ENCODE measurements at regions not wholly inside any gene's neighbourhood (a gene's known extent, or its start where the extent isn't known, plus 50 kb on each side); places are given as distances from the start of the nearest gene placed in this dataset.
A peak's percentile ranks its signal among the peaks of the same experiment; 100 is the strongest.
"Not testable (repeated sequence)": the region's sequence is repeated elsewhere in the genome, so short reads cannot be mapped to it uniquely, and the experiment has no call there.

GRCh38 chr2:65901756-65902155 lies 469.4 kb upstream of the SPRED2 start:
- in situ Hi-C loops (cut with HindIII; ENCODE audit: low sequenced_read_pairs), result no loop called here
- peak; percentile 3 for DNase-seq (ENCODE audit: low spot score)

DNA sequence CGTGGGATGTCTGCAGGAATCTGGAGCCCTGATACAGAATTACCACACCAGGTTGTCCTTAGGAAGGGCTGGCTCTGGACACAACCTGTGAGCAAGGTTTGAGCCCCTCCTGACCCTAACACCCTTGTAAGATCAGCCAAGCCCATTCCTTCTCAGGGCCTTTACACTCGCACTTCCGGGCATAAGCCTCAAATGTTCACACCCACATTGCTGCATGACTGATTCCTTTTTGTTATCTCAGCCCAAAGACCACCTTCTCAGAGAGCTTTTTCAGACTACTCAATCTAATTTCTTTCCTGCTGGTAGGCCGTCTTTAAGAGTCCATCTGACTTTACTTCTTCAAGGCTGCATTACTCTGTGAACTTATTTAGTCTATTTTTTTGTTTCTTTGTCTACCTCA lies 464.0 kb upstream of the SPRED2 start:
- in situ Hi-C loops (cut with HindIII; ENCODE audit: low sequenced_read_pairs), result no loop called here
- no peak for DNase-seq (ENCODE audit: low spot score)

GRCh38 chr2:65890131-65890530 lies 457.7 kb upstream of the SPRED2 start:
- DNase-seq (ENCODE audit: low spot score); in situ Hi-C loops (cut with HindIII; ENCODE audit: low sequenced_read_pairs): not testable (repeated sequence)

GRCh38 chr2:65885266-65885665 lies 452.9 kb upstream of the SPRED2 start:
- in situ Hi-C loops (cut with HindIII; ENCODE audit: low sequenced_read_pairs), result no loop called here
- DNase-seq (ENCODE audit: low spot score), result no peak

GRCh38 chr2:65881592-65881991 lies 449.2 kb upstream of the SPRED2 start:
- in situ Hi-C loops (cut with HindIII; ENCODE audit: low sequenced_read_pairs), result no loop called here
- no peak for DNase-seq (ENCODE audit: low spot score)

DNA sequence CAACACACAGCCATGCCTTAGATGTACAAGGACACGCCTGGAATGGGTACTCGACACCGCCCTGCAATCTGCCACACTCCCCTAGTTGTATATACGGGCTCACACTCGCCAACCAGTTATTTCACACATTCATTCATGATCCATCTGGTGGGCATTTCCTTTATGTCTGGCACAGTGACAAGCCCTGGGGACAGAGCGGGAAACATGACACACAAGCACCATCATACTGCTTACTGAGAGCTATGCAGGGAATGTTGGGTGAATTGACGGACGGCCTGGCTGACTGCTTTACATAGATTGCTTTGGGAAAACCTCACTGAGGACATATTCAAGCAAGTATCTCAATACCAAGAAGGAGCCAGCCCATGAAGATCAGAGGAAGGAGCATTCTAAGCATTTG lies 448.0 kb upstream of the SPRED2 start:
- in situ Hi-C loops (cut with HindIII; ENCODE audit: low sequenced_read_pairs), result no loop called here
- DNase-seq (ENCODE audit: low spot score), result no peak

DNA sequence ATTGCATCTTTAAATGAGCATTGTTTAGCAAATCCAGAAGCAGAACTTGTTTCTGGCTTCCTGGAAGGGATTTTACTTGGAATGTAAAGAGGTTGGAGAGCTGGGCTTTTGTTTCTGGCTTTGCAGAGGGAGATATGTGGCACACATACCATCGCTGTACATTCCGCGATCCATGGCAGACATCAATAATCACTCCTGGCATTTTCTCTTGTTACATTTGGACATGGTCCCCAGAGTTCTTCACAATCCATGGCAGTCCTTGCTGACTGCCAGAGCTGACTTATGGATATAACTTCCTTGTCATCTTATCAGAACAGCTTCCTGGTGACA lies 445.6 kb upstream of the SPRED2 start:
- in situ Hi-C loops (cut with HindIII; ENCODE audit: low sequenced_read_pairs), result no loop called here

GRCh38 chr2:65877331-65878010 lies 445.1 kb upstream of the SPRED2 start:
- no peak for DNase-seq (ENCODE audit: low spot score)
- in situ Hi-C loops (cut with HindIII; ENCODE audit: low sequenced_read_pairs), result no loop called here

More for the DNA sequence above, 445.6 kb upstream of the SPRED2 start:
- DNase-seq (ENCODE audit: low spot score), result no peak

- in situ Hi-C loops (cut with HindIII; ENCODE audit: low sequenced_read_pairs), result no loop called here
- no peak for DNase-seq (ENCODE audit: low spot score)
Observed at GRCh38 chr2:65876114-65876513, 443.7 kb upstream of the SPRED2 start.

DNA sequence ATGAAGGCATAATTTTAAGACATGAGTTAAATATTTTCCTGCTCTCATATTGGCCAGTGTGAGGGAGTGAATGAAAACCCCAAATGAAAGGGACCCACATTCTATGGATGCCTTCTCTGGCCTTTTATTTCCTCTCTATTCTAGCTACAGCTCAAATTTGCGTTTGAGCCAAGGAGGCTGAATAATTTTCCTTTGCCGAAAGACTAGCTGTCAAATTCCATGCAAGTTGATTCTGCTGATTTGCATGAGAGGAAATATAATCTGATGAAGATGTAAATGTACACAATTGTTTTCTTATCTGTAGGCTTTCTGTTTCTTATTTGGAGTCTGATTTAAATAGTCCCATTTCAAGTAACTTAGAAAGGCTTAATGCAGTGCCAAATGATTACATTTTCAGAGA lies 438.4 kb upstream of the SPRED2 start:
- no peak for DNase-seq (ENCODE audit: low spot score)
- in situ Hi-C loops (cut with HindIII; ENCODE audit: low sequenced_read_pairs), result no loop called here

DNA sequence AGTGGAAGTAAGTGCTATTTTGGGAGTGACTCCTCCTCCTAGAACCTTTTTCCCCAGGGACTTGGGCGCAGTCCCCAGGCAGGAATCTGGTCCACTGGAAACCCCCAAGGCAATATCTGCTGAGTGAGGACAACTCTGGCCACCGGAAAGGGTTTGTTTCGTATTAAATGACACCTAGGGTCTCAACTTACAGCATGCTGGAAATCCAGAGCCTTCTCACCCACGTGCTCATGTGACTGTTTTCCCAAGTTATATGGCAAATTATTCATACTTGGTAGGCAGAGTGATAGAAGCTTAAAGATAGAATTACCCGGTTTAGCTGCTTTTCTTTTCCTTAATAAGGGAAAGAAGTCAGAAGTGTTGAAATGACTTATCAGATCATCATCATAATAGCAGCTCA lies 436.9 kb upstream of the SPRED2 start:
- in situ Hi-C loops (cut with HindIII; ENCODE audit: low sequenced_read_pairs), result no loop called here
- no peak for DNase-seq (ENCODE audit: low spot score)

DNA sequence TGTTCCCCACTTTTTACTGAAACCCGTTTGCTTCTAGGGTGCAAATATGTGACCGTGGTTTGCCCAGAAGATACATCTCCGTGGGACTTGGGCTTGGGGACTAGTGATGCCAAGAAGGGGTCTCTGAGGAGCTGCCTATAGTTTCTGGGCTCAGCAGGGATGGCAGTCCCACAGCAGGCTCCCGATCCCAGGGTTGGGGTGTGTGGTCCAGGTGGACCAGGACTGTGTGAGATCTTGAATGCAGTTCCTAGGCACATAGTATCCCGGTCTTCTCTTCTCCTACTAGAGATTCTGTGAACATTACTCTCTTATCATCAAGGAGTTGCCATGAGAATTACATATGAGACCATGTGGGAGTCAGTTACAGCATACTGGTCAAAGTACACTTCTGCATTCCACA lies 435.8 kb upstream of the SPRED2 start:
- in situ Hi-C loops (cut with HindIII; ENCODE audit: low sequenced_read_pairs), result no loop called here
- no peak for DNase-seq (ENCODE audit: low spot score)

DNA sequence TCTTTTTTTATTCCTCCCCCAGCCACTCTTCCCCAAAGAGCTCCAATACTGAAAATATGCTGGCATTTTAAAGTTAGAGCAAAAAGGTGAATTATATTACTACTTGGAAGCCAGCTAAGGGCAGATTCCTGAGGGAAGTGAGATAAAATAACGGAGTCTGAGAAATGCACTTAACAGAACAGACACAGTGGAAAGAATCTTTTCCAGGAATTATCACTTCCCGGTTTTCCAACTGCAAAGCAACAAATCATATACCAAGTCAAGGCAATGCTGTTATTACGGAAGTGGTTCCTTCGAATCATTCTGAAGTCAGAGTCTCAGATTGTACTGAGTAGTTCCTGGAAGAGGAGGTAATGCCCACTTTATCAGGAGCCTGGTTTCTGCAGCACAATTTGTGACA lies 435.0 kb upstream of the SPRED2 start:
- in situ Hi-C loops (cut with HindIII; ENCODE audit: low sequenced_read_pairs), result no loop called here
- no peak for DNase-seq (ENCODE audit: low spot score)

DNA sequence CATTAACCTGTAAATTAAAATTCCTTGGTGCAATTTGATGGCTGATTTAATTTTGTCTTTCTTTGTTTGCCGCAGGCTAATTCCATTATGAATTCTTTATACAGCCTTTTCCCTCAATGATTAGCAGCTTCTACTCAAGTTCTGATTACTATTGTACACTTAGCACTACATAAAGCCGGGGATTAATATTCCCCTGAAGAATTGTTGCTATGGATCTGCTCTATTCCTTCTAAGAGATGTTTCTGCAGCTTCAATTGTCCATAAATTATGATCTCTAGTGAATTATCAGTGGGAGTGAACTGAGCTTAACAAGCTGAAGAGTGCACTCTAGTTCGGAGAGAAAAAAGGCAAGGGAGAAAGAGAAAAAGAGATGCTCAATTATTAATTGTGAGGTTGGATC lies 433.7 kb upstream of the SPRED2 start:
- no peak for DNase-seq (ENCODE audit: low spot score)
- in situ Hi-C loops (cut with HindIII; ENCODE audit: low sequenced_read_pairs), result no loop called here

GRCh38 chr2:65864619-65865018 lies 432.2 kb upstream of the SPRED2 start:
- no peak for DNase-seq (ENCODE audit: low spot score)
- in situ Hi-C loops (cut with HindIII; ENCODE audit: low sequenced_read_pairs), result no loop called here

DNA sequence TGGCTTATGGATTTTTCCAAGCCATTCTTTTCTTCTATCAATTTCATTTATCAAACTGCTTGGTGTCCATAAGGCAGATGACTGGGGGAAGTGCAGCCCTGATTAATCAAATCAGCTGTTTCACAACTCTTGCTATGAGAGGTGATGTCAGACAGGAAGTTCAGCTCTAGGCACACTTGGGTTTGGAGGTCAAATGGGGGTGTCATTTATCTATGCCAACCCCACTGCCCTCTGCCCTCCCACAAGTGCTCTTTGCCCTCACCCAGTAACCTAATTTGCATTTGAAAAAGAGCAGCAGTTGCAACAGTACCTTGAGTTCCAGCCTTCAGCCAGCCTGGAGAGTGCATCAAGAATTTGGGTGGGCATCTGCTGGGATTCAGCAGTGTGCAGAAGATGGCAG lies 431.3 kb upstream of the SPRED2 start:
- in situ Hi-C loops (cut with HindIII; ENCODE audit: low sequenced_read_pairs), result no loop called here
- no peak for DNase-seq (ENCODE audit: low spot score)

DNA sequence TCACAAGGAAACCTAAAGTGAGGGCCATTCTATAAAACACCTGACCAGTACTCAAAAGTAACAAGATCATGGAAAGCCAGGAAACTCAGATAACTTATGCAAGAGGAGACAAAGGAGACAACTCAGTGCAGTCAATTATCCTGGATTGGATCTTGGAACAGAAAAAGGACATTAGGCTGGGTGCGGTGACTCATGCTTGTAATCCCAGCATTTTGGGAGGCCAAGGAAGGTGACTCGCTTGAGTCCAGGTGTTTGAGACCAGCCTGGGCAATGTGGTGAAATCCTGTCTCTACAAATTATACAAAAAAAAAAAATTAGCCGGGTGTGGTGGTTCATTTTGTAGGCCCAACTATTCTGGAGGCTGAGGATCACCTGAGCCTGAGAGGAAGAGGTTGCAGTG lies 424.5 kb upstream of the SPRED2 start:
- DNase-seq (ENCODE audit: low spot score), result no peak
- in situ Hi-C loops (cut with HindIII; ENCODE audit: low sequenced_read_pairs), result no loop called here

DNA sequence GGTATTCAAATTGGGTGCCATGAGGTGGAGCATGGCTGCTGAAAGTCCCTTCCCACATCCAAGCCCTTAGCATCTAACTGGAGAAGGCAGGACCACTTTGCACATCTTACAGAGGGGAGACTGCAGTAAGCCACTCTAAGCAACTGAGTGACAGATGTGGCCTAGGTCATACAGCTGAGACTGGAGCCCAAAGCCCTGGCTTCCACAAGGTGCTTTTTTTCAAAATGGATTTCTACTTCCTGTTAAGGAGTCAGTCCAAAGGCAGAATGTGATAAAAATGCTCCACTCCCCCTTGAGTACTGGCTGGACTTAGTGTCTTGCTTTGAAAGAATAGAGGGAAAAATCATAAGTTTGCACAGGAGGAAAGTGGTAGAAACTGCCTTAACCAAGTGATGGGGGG lies 424.0 kb upstream of the SPRED2 start:
- DNase-seq (ENCODE audit: low spot score), result no peak
- in situ Hi-C loops (cut with HindIII; ENCODE audit: low sequenced_read_pairs), result no loop called here

DNA sequence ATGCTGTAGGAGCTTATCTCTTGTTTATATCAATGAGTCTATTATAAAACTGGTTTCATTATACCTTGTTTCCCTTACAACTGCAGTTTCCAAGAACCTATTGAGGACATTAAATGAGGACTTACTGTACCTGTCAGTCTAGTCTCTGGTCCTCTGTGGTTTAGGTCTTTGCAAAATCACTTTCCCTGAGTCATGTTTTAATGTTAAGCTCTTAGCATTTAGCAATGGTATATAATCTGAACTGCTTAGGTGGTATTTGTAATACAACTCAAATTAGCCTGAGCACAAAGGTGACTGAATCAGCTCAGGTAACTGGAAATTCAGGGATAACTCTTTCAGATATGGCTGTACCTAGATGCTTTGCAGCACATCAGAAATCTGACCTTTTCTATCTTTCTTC lies 418.3 kb upstream of the SPRED2 start:
- no peak for DNase-seq (ENCODE audit: low spot score)
- in situ Hi-C loops (cut with HindIII; ENCODE audit: low sequenced_read_pairs), result no loop called here

- in situ Hi-C loops (cut with HindIII; ENCODE audit: low sequenced_read_pairs), result no loop called here
- no peak for DNase-seq (ENCODE audit: low spot score)
Observed at GRCh38 chr2:65846989-65847678, 414.7 kb upstream of the SPRED2 start.

DNA sequence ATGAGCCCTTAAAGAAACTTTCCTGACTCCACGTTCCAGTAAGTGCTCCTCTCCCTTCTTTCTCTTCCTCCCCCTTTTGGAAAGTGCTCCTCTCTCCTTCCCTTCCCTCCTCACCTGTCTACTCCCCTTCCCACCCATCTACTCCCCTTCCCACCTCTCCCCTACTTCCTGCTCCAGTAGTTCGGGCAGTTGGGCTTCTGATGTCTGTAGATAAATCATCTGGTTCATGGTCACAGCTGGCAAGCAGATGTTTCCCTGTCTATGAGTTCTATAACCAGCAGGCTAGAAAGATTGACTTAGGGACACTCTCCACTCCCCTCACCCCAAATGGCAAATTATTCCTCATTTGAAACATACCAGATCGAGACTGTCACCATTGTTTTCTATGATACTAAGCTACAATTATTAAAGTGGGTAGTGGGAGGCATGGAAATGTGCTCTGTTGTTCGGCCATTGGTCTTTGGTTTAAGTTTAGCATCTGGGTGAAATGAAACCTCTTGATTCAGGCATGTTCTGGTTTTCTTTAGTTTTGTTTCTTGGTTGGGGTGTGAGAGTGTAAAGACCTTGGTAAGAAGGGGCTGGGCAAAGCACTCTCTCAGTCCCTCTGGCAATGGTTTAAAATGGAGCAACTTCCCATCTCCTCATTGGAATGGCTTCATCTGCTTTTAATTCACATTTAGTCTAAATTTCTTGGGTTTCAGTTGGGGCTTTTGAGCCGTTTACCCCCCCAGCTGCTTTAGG lies 413.2 kb upstream of the SPRED2 start:
- in situ Hi-C loops (cut with HindIII; ENCODE audit: low sequenced_read_pairs), result no loop called here
- DNase-seq (ENCODE audit: low spot score), result no peak
